ENCODE measurements at regions not wholly inside any gene's neighbourhood (a gene's known extent, or its start where the extent isn't known, plus 50 kb on each side); places are given as distances from the start of the nearest gene placed in this dataset.

DNA sequence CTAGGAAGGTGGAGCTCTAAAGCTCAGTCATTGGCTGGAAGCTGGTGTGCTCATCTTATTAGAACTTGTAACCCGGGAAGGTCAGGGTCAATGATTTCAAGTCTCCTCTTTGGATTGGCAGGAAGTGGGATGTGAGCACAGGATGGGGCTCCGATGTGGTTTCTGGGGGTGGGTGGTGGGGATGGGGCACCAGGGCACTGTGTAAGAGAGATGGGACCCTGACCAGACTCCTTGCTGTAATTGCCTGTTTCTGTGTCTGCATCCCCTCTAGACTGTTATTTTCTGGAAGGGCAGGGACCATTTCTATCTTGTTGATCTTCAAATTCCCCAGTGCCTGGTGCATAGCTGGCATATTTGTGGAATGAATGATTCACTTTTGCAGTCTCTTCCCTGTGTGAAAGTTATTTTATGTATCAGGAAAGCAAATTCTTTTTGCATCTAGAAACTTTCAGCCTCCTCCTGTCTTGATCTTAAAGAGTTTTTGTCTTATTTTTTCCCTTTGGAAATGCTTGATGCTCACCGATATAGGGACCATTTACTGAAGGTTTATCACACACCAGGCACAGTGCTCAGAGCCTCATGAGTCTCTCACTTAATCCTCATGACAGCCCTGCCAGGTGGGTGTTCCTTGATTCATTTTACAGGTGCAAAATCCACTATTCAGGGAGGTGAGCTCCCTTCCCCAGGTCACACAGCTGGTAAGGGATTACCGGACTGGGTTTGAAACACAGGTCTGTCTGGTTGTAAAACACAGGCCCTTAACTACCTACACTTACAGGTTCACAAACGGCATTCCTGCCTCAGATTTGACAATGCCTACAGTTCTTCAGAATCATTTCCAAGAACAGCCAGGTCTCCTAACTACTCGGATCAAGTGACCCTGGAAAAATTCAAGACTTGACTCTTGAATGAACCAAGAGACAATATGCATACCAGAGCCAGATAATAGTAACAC lies 86.9 kb upstream of the IGF1 start:
- no peaks in the 10 kb centered on the region for H3K36me3 ChIP-seq (ENCODE audit: control insufficient read depth, insufficient read depth, low read length)
- H3K27me3 ChIP-seq (ENCODE audit: control insufficient read depth, insufficient read depth, low read length): no peaks in the 10 kb centered on the region
- no peaks in the 10 kb centered on the region for H3K4me1 ChIP-seq (ENCODE audit: control insufficient read depth, insufficient read depth, low read length)
- H3K4me3 ChIP-seq (ENCODE audit: low read length): no peak overlapping the region
- no CpG with 5 or more reads among the region's 6 CpGs for WGBS (ENCODE audit: insufficient coverage, low lambda C conversion rate)
- H3K27ac ChIP-seq (ENCODE audit: low read length): no peak overlapping the region
- no peak for DNase-seq
- no peaks in the 10 kb centered on the region for H3K9me3 ChIP-seq (ENCODE audit: control insufficient read depth, low read depth, low read length)

DNA sequence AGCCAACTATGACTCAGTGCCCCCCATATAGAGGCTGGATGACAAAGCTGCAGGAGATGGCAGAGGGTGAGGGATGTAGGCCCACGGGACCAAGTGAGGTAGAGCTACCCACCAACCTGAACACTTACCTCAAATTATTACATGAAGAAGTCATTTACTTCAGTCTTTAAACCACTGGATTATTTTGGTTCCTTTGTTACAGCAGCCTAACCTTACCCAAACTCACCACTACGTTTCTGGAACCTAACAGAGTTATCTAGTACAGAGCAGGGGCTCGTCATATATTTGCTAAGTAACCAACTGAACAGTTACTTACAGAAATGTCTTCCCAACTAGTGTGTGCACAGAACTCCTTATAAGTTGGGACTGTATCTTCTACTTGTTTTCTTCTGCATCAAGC lies 85.2 kb upstream of the IGF1 start:
- H3K4me3 ChIP-seq (ENCODE audit: low read length): no peak overlapping the region
- 93% methylated on average over 3 of the region's 3 CpGs for WGBS (ENCODE audit: insufficient coverage, low lambda C conversion rate)
- H3K27ac ChIP-seq (ENCODE audit: low read length): no peak overlapping the region
- no peaks in the 10 kb centered on the region for H3K27me3 ChIP-seq (ENCODE audit: control insufficient read depth, insufficient read depth, low read length)
- H3K36me3 ChIP-seq (ENCODE audit: control insufficient read depth, insufficient read depth, low read length): no peaks in the 10 kb centered on the region
- H3K9me3 ChIP-seq (ENCODE audit: control insufficient read depth, low read depth, low read length): no peaks in the 10 kb centered on the region
- H3K4me1 ChIP-seq (ENCODE audit: control insufficient read depth, insufficient read depth, low read length): no peaks in the 10 kb centered on the region
- DNase-seq: no peak

DNA sequence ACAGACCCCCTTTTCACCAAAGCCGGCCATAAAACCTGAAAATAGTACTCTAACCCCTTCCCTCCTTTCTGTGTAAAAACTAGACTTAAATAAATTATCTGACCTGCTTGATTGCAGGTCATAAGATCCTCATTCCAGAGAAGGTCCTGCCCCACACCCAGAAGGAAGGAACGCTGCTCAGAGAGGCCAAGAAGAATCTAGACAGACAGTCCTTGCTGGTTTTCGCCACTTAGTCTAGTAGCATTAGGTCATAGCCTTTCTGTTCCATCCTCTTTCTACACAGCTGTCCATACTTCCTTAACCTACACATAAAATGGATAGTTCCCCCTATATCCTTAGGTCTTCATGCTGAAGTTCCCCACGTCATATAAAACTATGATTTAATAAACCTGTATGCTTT lies 83.7 kb upstream of the IGF1 start:
- DNase-seq: no peak
- Histone ChIP-seq H3K9me3 (ENCODE audit: control insufficient read depth, low read depth, low read length) (no peaks in the 10 kb centered on the region), H3K27me3 (ENCODE audit: control insufficient read depth, insufficient read depth, low read length) (no peaks in the 10 kb centered on the region), H3K27ac (ENCODE audit: low read length) (no peak overlapping the region), H3K36me3 (ENCODE audit: control insufficient read depth, insufficient read depth, low read length) (no peaks in the 10 kb centered on the region), H3K4me1 (ENCODE audit: control insufficient read depth, insufficient read depth, low read length) (no peaks in the 10 kb centered on the region), H3K4me3 (ENCODE audit: low read length) (no peak overlapping the region)
- WGBS (ENCODE audit: insufficient coverage, low lambda C conversion rate): no CpG with 5 or more reads among the region's 4 CpGs

DNA sequence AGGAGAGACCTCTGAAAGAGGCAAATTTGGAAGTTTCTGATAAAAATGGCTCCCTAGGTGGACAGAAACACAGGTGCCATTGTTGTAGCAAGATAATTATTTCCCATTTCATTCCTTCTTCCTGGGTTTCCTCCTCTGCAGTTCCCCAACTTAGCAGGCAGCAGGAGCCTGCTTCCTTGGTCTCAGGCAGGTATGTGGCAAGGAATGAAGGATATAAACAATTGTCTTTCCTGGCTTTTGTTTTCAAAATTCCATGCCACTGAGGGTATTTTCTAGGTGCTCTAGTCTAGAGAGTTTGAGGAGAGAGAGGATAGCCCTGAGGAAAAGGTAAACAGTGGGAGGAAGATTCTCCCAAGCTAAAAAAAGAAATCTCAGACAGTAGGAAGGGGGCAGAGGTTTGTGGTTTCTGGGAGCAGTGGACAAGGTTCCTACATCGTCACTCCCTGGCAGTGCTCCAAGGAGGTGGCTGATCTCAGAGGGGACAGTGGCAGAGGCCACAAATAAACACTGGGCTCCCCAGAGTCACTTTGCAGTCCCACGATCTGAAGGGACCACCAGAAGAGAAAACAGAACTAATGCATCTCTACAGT lies 82.6 kb upstream of the IGF1 start:
- no peak for DNase-seq
- no peaks in the 10 kb centered on the region for H3K36me3 ChIP-seq (ENCODE audit: control insufficient read depth, insufficient read depth, low read length)
- no peaks in the 10 kb centered on the region for H3K9me3 ChIP-seq (ENCODE audit: control insufficient read depth, low read depth, low read length)

DNA sequence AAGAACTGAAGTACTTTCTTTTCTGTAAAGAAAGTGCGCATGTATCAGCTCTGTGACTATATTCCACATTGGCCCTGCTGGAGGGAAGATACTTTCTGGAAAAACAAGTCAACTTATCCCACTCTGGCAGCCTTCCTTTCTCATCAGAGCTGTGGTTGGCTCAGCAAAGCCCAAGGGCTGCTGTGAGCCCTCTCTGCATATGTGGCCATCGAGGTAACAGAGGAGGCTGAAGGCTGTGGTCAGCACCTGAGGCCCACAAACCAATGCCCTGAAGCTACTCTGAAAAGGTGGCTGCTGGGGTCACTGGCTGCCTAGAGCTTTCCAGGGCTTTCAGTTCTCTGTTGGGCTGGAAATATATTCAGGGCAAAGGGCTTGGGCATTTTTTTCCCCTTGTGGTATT lies 70.8 kb upstream of the IGF1 start:
- Histone ChIP-seq H3K4me1 (ENCODE audit: control insufficient read depth, insufficient read depth, low read length) (no peaks in the 10 kb centered on the region), H3K36me3 (ENCODE audit: control insufficient read depth, insufficient read depth, low read length) (no peaks in the 10 kb centered on the region), H3K4me3 (ENCODE audit: low read length) (no peak overlapping the region), H3K27me3 (ENCODE audit: control insufficient read depth, insufficient read depth, low read length) (no peaks in the 10 kb centered on the region), H3K27ac (ENCODE audit: low read length) (no peak overlapping the region), H3K9me3 (ENCODE audit: control insufficient read depth, low read depth, low read length) (no peaks in the 10 kb centered on the region)
- no peak for DNase-seq
- WGBS (ENCODE audit: insufficient coverage, low lambda C conversion rate): no CpG with 5 or more reads among the region's 2 CpGs

More for the DNA sequence above, 82.6 kb upstream of the IGF1 start:
- Histone ChIP-seq H3K27me3 (ENCODE audit: control insufficient read depth, insufficient read depth, low read length) (no peaks in the 10 kb centered on the region), H3K27ac (ENCODE audit: low read length) (no peak overlapping the region), H3K4me3 (ENCODE audit: low read length) (no peak overlapping the region), H3K4me1 (ENCODE audit: control insufficient read depth, insufficient read depth, low read length) (no peaks in the 10 kb centered on the region)
- WGBS (ENCODE audit: insufficient coverage, low lambda C conversion rate): no CpG with 5 or more reads among the region's 2 CpGs

DNA sequence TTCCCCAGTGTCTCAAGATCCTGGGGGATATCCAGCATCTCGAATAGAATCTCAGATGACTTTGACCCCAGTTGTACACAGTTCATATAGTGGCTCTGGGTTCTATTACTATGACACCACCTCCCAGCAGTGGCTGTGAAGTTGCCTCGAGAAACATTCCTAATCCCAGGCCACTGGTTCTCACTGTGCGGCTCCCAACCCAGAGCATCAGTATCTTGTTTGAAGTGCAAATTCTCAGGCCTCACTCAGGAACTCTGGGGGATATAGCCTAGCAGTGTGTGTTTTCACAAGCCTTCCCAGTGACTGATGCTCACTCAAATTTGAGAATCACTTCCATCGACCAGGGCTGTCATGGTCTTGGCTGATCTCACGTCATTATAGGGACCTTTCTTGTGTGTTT lies 69.3 kb upstream of the IGF1 start:
- Histone ChIP-seq H3K27me3 (ENCODE audit: control insufficient read depth, insufficient read depth, low read length) (no peaks in the 10 kb centered on the region), H3K9me3 (ENCODE audit: control insufficient read depth, low read depth, low read length) (no peaks in the 10 kb centered on the region), H3K36me3 (ENCODE audit: control insufficient read depth, insufficient read depth, low read length) (no peaks in the 10 kb centered on the region), H3K4me1 (ENCODE audit: control insufficient read depth, insufficient read depth, low read length) (no peaks in the 10 kb centered on the region), H3K27ac (ENCODE audit: low read length) (no peak overlapping the region), H3K4me3 (ENCODE audit: low read length) (no peak overlapping the region)
- no CpG with 5 or more reads among the region's 5 CpGs for WGBS (ENCODE audit: insufficient coverage, low lambda C conversion rate)
- no peak for DNase-seq

DNA sequence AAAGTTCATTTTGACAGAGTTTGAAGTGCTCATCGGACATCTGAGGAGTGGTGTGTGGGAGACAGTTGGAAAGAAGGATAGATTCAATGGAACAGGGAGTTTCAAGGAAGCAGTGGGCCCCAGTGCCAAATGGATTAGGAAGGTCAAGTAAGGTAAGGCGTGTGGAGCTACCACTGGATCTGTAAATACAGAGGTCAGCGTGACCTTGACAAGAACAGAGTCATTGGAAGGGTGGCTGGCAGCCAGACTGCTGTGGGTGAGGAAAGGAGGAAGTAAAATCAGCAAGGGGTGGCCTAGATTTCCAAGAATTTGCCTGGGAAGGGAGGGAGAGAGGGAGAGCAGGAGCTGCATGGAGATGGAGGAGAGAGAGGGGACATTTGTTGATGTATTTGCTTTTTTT lies 68.2 kb upstream of the IGF1 start:
- 0% methylated on average over 1 of the region's 3 CpGs for WGBS (ENCODE audit: insufficient coverage, low lambda C conversion rate)
- DNase-seq: no peak
- no peak overlapping the region for H3K4me3 ChIP-seq (ENCODE audit: low read length)

DNA sequence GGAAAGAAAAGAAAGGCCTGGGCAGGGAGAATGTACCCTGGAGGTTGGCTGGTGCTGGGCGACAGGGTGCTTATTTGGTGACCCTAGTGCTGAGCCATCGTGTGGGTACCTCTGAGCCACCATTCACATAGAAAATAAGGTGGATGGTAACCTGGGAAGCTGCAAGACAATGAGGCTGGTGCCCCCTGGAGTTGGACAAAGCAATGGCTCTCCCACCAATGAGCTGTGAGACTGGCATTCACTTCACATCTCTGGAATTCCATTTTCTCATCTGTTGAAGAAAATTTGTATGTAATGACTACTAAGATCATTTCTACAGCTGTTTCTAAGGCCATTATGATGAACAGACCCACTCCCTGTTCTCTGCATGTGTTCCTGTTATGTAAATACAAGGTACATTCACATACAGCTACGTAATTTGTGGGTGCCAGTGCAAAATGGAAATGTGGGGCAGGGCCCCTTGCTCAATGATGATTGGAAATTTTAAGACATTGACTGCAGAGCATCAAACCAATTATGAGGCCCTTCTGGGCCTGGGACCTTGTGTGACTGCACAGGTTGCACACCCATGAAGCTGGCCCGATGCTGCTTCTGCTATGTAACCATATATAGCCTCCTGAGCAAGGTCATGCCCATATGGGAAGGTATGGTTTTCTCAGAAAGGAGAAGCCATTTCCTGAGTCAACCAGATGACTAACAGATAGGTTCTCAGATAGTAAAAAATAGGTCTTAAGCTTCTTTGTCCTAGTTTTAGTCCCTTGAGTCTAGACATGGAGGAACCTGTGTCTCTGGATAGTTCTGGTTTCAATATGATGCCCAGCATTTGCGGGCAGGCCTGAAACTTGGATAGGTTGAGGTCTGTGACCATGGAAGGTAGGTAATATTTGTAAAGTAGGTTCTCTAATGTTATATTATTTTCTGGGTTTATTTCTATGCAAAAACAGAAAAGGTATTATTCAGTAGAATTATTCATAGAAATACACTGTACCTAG lies 63.4 kb upstream of the IGF1 start:
- Histone ChIP-seq H3K36me3 (ENCODE audit: control insufficient read depth, insufficient read depth, low read length) (no peaks in the 10 kb centered on the region), H3K27me3 (ENCODE audit: control insufficient read depth, insufficient read depth, low read length) (no peaks in the 10 kb centered on the region), H3K4me3 (ENCODE audit: low read length) (no peak overlapping the region), H3K9me3 (ENCODE audit: control insufficient read depth, low read depth, low read length) (no peaks in the 10 kb centered on the region), H3K27ac (ENCODE audit: low read length) (no peak overlapping the region), H3K4me1 (ENCODE audit: control insufficient read depth, insufficient read depth, low read length) (no peaks in the 10 kb centered on the region)
- no peak for DNase-seq
- 86% methylated on average over 1 of the region's 5 CpGs for WGBS (ENCODE audit: insufficient coverage, low lambda C conversion rate)

More for the DNA sequence above, 68.2 kb upstream of the IGF1 start:
- no peak overlapping the region for H3K27ac ChIP-seq (ENCODE audit: low read length)
- no peaks in the 10 kb centered on the region for H3K4me1 ChIP-seq (ENCODE audit: control insufficient read depth, insufficient read depth, low read length)
- H3K9me3 ChIP-seq (ENCODE audit: control insufficient read depth, low read depth, low read length): no peaks in the 10 kb centered on the region
- H3K36me3 ChIP-seq (ENCODE audit: control insufficient read depth, insufficient read depth, low read length): no peaks in the 10 kb centered on the region
- H3K27me3 ChIP-seq (ENCODE audit: control insufficient read depth, insufficient read depth, low read length): no peaks in the 10 kb centered on the region

DNA sequence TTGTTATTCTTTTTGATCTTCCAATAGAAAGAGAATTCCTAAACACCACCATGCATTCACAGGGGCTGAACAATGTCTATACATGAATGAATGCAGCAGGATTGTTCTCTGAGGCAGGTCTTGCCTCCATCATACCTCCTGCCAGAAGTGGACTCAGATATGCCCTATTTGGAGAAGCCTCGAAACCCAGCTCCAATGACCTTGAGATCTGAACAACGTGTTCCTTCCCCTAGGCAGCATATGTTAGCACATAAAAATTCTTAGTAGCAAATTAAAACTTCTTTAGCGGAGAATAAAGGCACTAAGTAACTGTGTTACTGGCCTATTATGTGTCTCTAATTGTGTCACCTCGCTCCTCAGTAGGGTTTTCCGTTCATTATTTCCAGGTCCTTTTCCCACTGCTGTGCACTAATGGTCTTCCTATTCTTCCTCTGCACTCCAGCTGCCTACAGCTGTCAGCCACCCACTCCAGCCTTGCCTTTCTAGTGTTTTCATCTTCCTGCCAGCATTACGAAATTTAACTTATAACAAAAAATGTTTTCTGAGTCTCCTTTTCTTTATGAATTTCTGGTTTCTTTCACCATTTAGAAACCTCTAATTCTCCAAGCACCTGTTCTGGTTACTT lies 62.6 kb upstream of the IGF1 start:
- H3K4me1 ChIP-seq (ENCODE audit: control insufficient read depth, insufficient read depth, low read length): no peaks in the 10 kb centered on the region
- 40% methylated on average over 2 of the region's 6 CpGs for WGBS (ENCODE audit: insufficient coverage, low lambda C conversion rate)
- no peaks in the 10 kb centered on the region for H3K36me3 ChIP-seq (ENCODE audit: control insufficient read depth, insufficient read depth, low read length)
- H3K9me3 ChIP-seq (ENCODE audit: control insufficient read depth, low read depth, low read length): no peaks in the 10 kb centered on the region
- H3K4me3 ChIP-seq (ENCODE audit: low read length): no peak overlapping the region
- H3K27me3 ChIP-seq (ENCODE audit: control insufficient read depth, insufficient read depth, low read length): no peaks in the 10 kb centered on the region
- no peak overlapping the region for H3K27ac ChIP-seq (ENCODE audit: low read length)
- DNase-seq: no peak

Measured in large intestine (tissue), 3 donors.